Gastrocnemius medialis (tissue), 4 donors: ENCODE measurements at regions not wholly inside any gene's neighbourhood (a gene's known extent, or its start where the extent isn't known, plus 50 kb on each side); places are given as distances from the start of the nearest gene placed in this dataset.

Experiments
- ATAC-seq, 2 donors: fragments of 150-250 bp; one replicate each; pipeline ENCODE4 v1.9.1; 2016
- DNase-seq, 2 donors: peaks; one replicate each; pipeline ENCODE4 v3.0.0-alpha.2; 2019
- H3K27ac ChIP-seq, 4 donors: fragments of 200-600 bp; sonication (generic); 1 replicate in 1 of 4; 2 replicates in 3 of 4; pipeline ENCODE4 v1.5.1; 2016 to 2018; ENCODE audit warnings: mild to moderate bottlenecking in 2 of 4, moderate library complexity in 1 of 4
- H3K27me3 ChIP-seq, 3 donors: fragments of 200-600 bp; sonication (generic) in 2 of 3; 1 replicate in 1 of 3; 2 replicates in 2 of 3; pipeline versions ENCODE4 v1.5.1 to v1.6.0; 2016 to 2019; ENCODE audit warnings: mild to moderate bottlenecking in 1 of 3, moderate library complexity in 1 of 3
- H3K36me3 ChIP-seq, 2 donors: fragments of 200-600 bp; sonication (generic) in 1 of 2; one replicate each; pipeline ENCODE4 v1.5.1; 2017 to 2018
- H3K4me1 ChIP-seq, 2 donors: fragments of 200-600 bp; sonication (generic) in 1 of 2; one replicate each; pipeline ENCODE4 v1.5.1; 2016 to 2017; ENCODE audit warnings: mild to moderate bottlenecking in 2 of 2
- H3K4me3 ChIP-seq, 4 donors: fragments of 200-600 bp; sonication (generic) in 3 of 4; 1 replicate in 1 of 4; 2 replicates in 3 of 4; pipeline ENCODE4 v1.5.1; 2016 to 2019; ENCODE audit warnings: mild to moderate bottlenecking in 2 of 4
- H3K9me3 ChIP-seq, 3 donors: fragments of 200-600 bp; sonication (generic) in 2 of 3; 1 replicate in 1 of 3; 2 replicates in 2 of 3; pipeline ENCODE4 v1.5.1; 2016 to 2019
- CTCF ChIP-seq, 5 experiments: fragments of 450-650 bp in 3 of 5; fragments of 200-600 bp in 2 of 5; sonication (generic) in 2 of 5; IDR thresholded peaks in 4 of 5; conservative IDR thresholded peaks in 1 of 5; 1 replicate in 4 of 5; 2 replicates in 1 of 5; pipeline ENCODE4 v1.5.1; 2016 to 2019; ENCODE audit warnings: antibody characterized with exemption in 5 of 5, mild to moderate bottlenecking in 3 of 5, moderate library complexity in 3 of 5
- POLR2A ChIP-seq, 2 donors: fragments of 450-650 bp; IDR thresholded peaks; one replicate each; pipeline ENCODE4 v1.6.1; 2017; ENCODE audit warnings: antibody characterized with exemption in 2 of 2, mild to moderate bottlenecking in 2 of 2, moderate library complexity in 2 of 2
- in situ Hi-C, 4 donors: fragments of 200-750 bp; cut with MboI; loops; one replicate each; pipeline versions ENCODE4 v1.15.0 to v1.8.0; 2017; ENCODE audit warnings: low sequenced_read_pairs in 4 of 4
- intact Hi-C: fragments of 100-400 bp; cut with DNase I; formaldehyde crosslinking; loops from one replicate; pipeline ENCODE4 v1.15.1; 2023; ENCODE audit warnings: low total_unique reads

GRCh38 chr20:60931696-60932095 is 320.4 kb upstream of the CDH4 start:
- Histone ChIP-seq H3K4me3 (no peak overlapping the region), H3K27me3 (no peaks in the 10 kb centered on the region), H3K9me3 (no peaks in the 10 kb centered on the region), H3K36me3 (no peaks in the 10 kb centered on the region), H3K4me1 (no peaks in the 10 kb centered on the region), H3K27ac (no peak overlapping the region)
- intact Hi-C loops = no loop called here
- no peak for ATAC-seq
- TF ChIP-seq CTCF (IDR thresholded peaks at IDR 0.05 in 4 of 5, conservative IDR thresholded peaks at IDR 0.05 in 1 of 5) (no peak), POLR2A (IDR thresholded peaks at IDR 0.05) (no peak)
- no peak for DNase-seq
- in situ Hi-C loops = no loop called here

GRCh38 chr20:60934724-60935123 is 317.3 kb upstream of the CDH4 start:
- H3K36me3 ChIP-seq = no peaks in the 10 kb centered on the region
- H3K9me3 ChIP-seq = no peaks in the 10 kb centered on the region
- H3K27me3 ChIP-seq = no peaks in the 10 kb centered on the region
- no peaks in the 10 kb centered on the region for H3K4me1 ChIP-seq
- H3K4me3 ChIP-seq = no peak overlapping the region
- H3K27ac ChIP-seq = no peak overlapping the region
- DNase-seq (no peak), ATAC-seq (no peak)
- intact Hi-C loops = no loop called here
- TF ChIP-seq POLR2A (IDR thresholded peaks at IDR 0.05) = no peak
- TF ChIP-seq CTCF (IDR thresholded peaks at IDR 0.05 in 4 of 5, conservative IDR thresholded peaks at IDR 0.05 in 1 of 5) = no peak
- in situ Hi-C loops = no loop called here

GRCh38 chr20:60935971-60936370 is 316.1 kb upstream of the CDH4 start:
- Histone ChIP-seq H3K27me3 (no peaks in the 10 kb centered on the region), H3K27ac (no peak overlapping the region), H3K4me3 (no peak overlapping the region), H3K36me3 (no peaks in the 10 kb centered on the region), H3K4me1 (no peaks in the 10 kb centered on the region), H3K9me3 (no peaks in the 10 kb centered on the region)
- DNase-seq (no peak), ATAC-seq (no peak)
- intact Hi-C loops = no loop called here
- in situ Hi-C loops = no loop called here
- no peak for TF ChIP-seq CTCF (IDR thresholded peaks at IDR 0.05 in 4 of 5, conservative IDR thresholded peaks at IDR 0.05 in 1 of 5)

- DNase-seq = peak in 1 of 2 donors; percentile 35
- H3K27ac ChIP-seq = no peak overlapping the region
- H3K36me3 ChIP-seq = no peaks in the 10 kb centered on the region
- H3K9me3 ChIP-seq = no peaks in the 10 kb centered on the region
- H3K4me3 ChIP-seq = no peak overlapping the region
- intact Hi-C loops (no loop called here), in situ Hi-C loops (no loop called here)
- TF ChIP-seq POLR2A (IDR thresholded peaks at IDR 0.05) (no peak), CTCF (IDR thresholded peaks at IDR 0.05 in 4 of 5, conservative IDR thresholded peaks at IDR 0.05 in 1 of 5) (no peak)
- no peak for ATAC-seq
- no peaks in the 10 kb centered on the region for H3K4me1 ChIP-seq
- H3K27me3 ChIP-seq = no peaks in the 10 kb centered on the region
Measured at GRCh38 chr20:60937585-60937984, 314.5 kb upstream of the CDH4 start.

- H3K4me3 ChIP-seq = no peak overlapping the region
- DNase-seq (no peak), ATAC-seq (no peak)
- no peaks in the 10 kb centered on the region for H3K36me3 ChIP-seq
- in situ Hi-C loops = no loop called here
- intact Hi-C loops = no loop called here
- H3K27me3 ChIP-seq = no peaks in the 10 kb centered on the region
- no peaks in the 10 kb centered on the region for H3K4me1 ChIP-seq
- H3K27ac ChIP-seq = no peak overlapping the region
- TF ChIP-seq CTCF (IDR thresholded peaks at IDR 0.05 in 4 of 5, conservative IDR thresholded peaks at IDR 0.05 in 1 of 5) = no peak
- TF ChIP-seq POLR2A (IDR thresholded peaks at IDR 0.05) = no peak
- H3K9me3 ChIP-seq = no peaks in the 10 kb centered on the region
Measured at GRCh38 chr20:60941379-60941778, 310.7 kb upstream of the CDH4 start.
